HepG2 (cell line): ENCODE measurements at regions not wholly inside any gene's neighbourhood (a gene's known extent, or its start where the extent isn't known, plus 50 kb on each side); places are given as distances from the start of the nearest gene placed in this dataset.
"Not testable (repeated sequence)": the region's sequence is repeated elsewhere in the genome, so short reads cannot be mapped to it uniquely, and the experiment has no call there.

Source experiments
- ATAC-seq: fragments of 200-7000 bp; cut with Tn5 transposase; 3 replicates; pipeline ENCODE4 v1.9.1; 2020; ENCODE audit warnings: mild to moderate bottlenecking, moderate library complexity
- BruUV-seq: library from RNA; stranded (reverse); fragments of 400-500 nt; replicated peaks from 2 replicates; lab custom pipeline; 2021; lab: Mats Ljungman, UMichigan
- CTCF ChIA-PET: fragments of 300-600 bp; formaldehyde crosslinking; extraction: SDS; loops from one replicate; lab custom pipeline; 2021; ENCODE audit warnings: low total read pairs, inconsistent platforms, low intra/inter-chr PET ratio; lab: Yijun Ruan, JAX
- POLR2A ChIA-PET: fragments of 350-600 bp; sonication (Branson Sonifier 250); formaldehyde crosslinking; loops from one replicate; lab custom pipeline; 2020; ENCODE audit warnings: antibody characterized with exemption, inconsistent platforms; lab: Yijun Ruan, JAX
- DNase-seq: peaks from one replicate; pipeline ENCODE4 v3.0.0-alpha.2; 2015; ENCODE audit warnings: low spot score
- FAIRE-seq: peaks from 3 replicates; lab custom pipeline; 2011; peaks lifted over from hg19 to GRCh38; lab: Jason Lieb, UNC
- H2AFZ ChIP-seq: one replicate; pipeline ENCODE4 v1.6.1; 2011; ENCODE audit warnings: low read length, inconsistent platforms
- H3K27ac ChIP-seq: fragments of 300-600 bp; 3 replicates; pipeline ENCODE4 v1.8.0; 2011; ENCODE audit warnings: mixed run types, mild to moderate bottlenecking, mixed read lengths, low read length, inconsistent platforms; ENCODE audit not compliant: insufficient read depth; ENCODE audit errors: extremely low read length
- H3K27me3 ChIP-seq, 2 experiments: fragments of 200-600 bp in 1 of 2; 2 replicates in 1 of 2; 3 replicates in 1 of 2; pipeline versions ENCODE4 v1.6.0 to v1.8.0; 2011; ENCODE audit warnings: low read length in 2 of 2, mild to moderate bottlenecking in 2 of 2, moderate library complexity in 2 of 2, inconsistent platforms in 1 of 2; ENCODE audit not compliant: insufficient read depth in 2 of 2, control insufficient read depth in 1 of 2
- H3K36me3 ChIP-seq, 2 experiments: fragments of 200-600 bp in 1 of 2; replicated peaks in 1 of 2; 2 replicates in 1 of 2; 3 replicates in 1 of 2; pipeline versions ENCODE4 v1.5.1 to v1.8.0; 2011; ENCODE audit warnings: low read length in 2 of 2, inconsistent platforms in 1 of 2; ENCODE audit not compliant: insufficient read depth in 2 of 2, control insufficient read depth in 1 of 2
- H3K4me1 ChIP-seq: 2 replicates; pipeline ENCODE4 v1.5.1; 2012; ENCODE audit warnings: low read length, inconsistent platforms; ENCODE audit not compliant: insufficient read depth
- H3K4me2 ChIP-seq: 2 replicates; pipeline ENCODE4 v1.6.0; 2011; ENCODE audit warnings: low read depth, low read length, inconsistent platforms
- H3K4me3 ChIP-seq, 3 experiments: fragments of 200-600 bp in 1 of 3; sonication (generic), shearing (Covaris generic) in 1 of 3; replicated peaks in 1 of 3; 2 replicates each; pipeline ENCODE4 v1.5.1; 2011 to 2016; ENCODE audit warnings: low read length in 3 of 3, inconsistent platforms in 2 of 3, low read depth in 2 of 3, mild to moderate bottlenecking in 2 of 3, control low read depth in 1 of 3, mixed read lengths in 1 of 3; ENCODE audit not compliant: insufficient read depth in 1 of 3
- H3K79me2 ChIP-seq: one replicate; pipeline ENCODE4 v1.6.1; 2011; ENCODE audit warnings: low read length, inconsistent platforms; ENCODE audit not compliant: insufficient read depth
- H3K9ac ChIP-seq: 2 replicates; pipeline ENCODE4 v1.6.0; 2011; ENCODE audit warnings: mild to moderate bottlenecking, low read depth, low read length, inconsistent platforms; ENCODE audit not compliant: insufficient read depth
- H3K9me3 ChIP-seq: 2 replicates; pipeline ENCODE4 v1.5.1; 2012; ENCODE audit warnings: mild to moderate bottlenecking, low read length
- H4K20me1 ChIP-seq: 2 replicates; pipeline ENCODE4 v1.6.0; 2011; ENCODE audit warnings: inconsistent platforms, mild to moderate bottlenecking, low read length, moderate library complexity; ENCODE audit not compliant: insufficient read depth
- ZNF275 ChIP-seq: sonication (generic); formaldehyde crosslinking; IDR thresholded peaks from 2 replicates; pipeline ENCODE4 v1.8.0; 2022; ENCODE audit warnings: missing genetic modification reagents, mild to moderate bottlenecking, inconsistent platforms, borderline replicate concordance
- WGBS: methylation state at CpG from one replicate; pipeline ENCODE4 v1.1.6; 2017; ENCODE audit warnings: low lambda C conversion rate; 5-methylcytosine and 5-hydroxymethylcytosine counted together
- in situ Hi-C: cut with HindIII; loops from 2 replicates; pipeline ENCODE4 v1.10.0; 2017; ENCODE audit warnings: low pct_unique_long_range_greater_than_20kb; ENCODE audit not compliant: extremely low pct_ligation_motif_present
- intact Hi-C: fragments of 100-400 bp; cut with micrococcal nuclease; formaldehyde crosslinking; loops from one replicate; pipeline ENCODE4 v1.10.0; 2022; ENCODE audit not compliant: unreplicated experiment

- TF ChIP-seq ZNF275 (CRISPR knock-in tag), result no peak
- TF ChIP-seq, all 625 proteins: peak for 0
Measured at GRCh38 chr7:116368965-116369364, 130.6 kb upstream of the CAV2 start (continued).

GRCh38 chr7:116371536-116371935, 128.0 kb upstream of the CAV2 start:
- in situ Hi-C loops, intact Hi-C loops, H3K36me3 ChIP-seq: not testable (repeated sequence)

GRCh38 chr7:116373229-116373628, 126.3 kb upstream of the CAV2 start:
- ATAC-seq, H4K20me1 ChIP-seq, H3K36me3 ChIP-seq, POLR2A ChIA-PET, H3K4me3 ChIP-seq, DNase-seq, FAIRE-seq, CTCF ChIA-PET, BruUV-seq, H3K4me1 ChIP-seq, H3K27me3 ChIP-seq, H3K79me2 ChIP-seq, H3K27ac ChIP-seq, H2AFZ ChIP-seq, in situ Hi-C loops, intact Hi-C loops, H3K9ac ChIP-seq, H3K4me2 ChIP-seq, H3K9me3 ChIP-seq: not testable (repeated sequence)
- 3% methylated on average over 3 of the region's 3 CpGs for WGBS

More at GRCh38 chr7:116371536-116371935, 128.0 kb upstream of the CAV2 start:
- H3K9ac ChIP-seq, H4K20me1 ChIP-seq, H3K79me2 ChIP-seq, BruUV-seq, H3K4me2 ChIP-seq, CTCF ChIA-PET, FAIRE-seq, H3K9me3 ChIP-seq, H3K4me3 ChIP-seq, H3K27ac ChIP-seq, POLR2A ChIA-PET, ATAC-seq, H3K27me3 ChIP-seq, H2AFZ ChIP-seq, H3K4me1 ChIP-seq, DNase-seq: not testable (repeated sequence)
- WGBS, result 33% methylated on average over 3 of the region's 7 CpGs
